Fibroblast of lung (primary cell): ENCODE measurements at regions not wholly inside any gene's neighbourhood (a gene's known extent, or its start where the extent isn't known, plus 50 kb on each side); places are given as distances from the start of the nearest gene placed in this dataset.

Experiments used
- DNase-seq, 2 donors: peaks; one replicate each; pipeline versions ENCODE4 v3.0.0 to v3.0.0-alpha.2; 2010; ENCODE audit warnings: low read depth in 2 of 2
- H2AFZ ChIP-seq: 2 replicates; pipeline ENCODE4 v1.5.1; 2012; ENCODE audit warnings: low read length, control low read depth, inconsistent platforms
- H3K27ac ChIP-seq: 2 replicates; pipeline ENCODE4 v1.5.1; 2011; ENCODE audit warnings: low read length, control low read depth; ENCODE audit not compliant: insufficient read depth
- H3K27me3 ChIP-seq: 2 replicates; pipeline ENCODE4 v1.5.1; 2011; ENCODE audit warnings: mild to moderate bottlenecking, low read length; ENCODE audit not compliant: control insufficient read depth, insufficient read depth
- H3K36me3 ChIP-seq: 2 replicates; pipeline ENCODE4 v1.5.1; 2011; ENCODE audit warnings: low read length; ENCODE audit not compliant: control insufficient read depth, insufficient read depth
- H3K4me1 ChIP-seq: 2 replicates; pipeline ENCODE4 v1.5.1; 2011; ENCODE audit warnings: low read length; ENCODE audit not compliant: control insufficient read depth, insufficient read depth; ENCODE audit errors: extremely low read depth
- H3K4me2 ChIP-seq: 2 replicates; pipeline ENCODE4 v1.5.1; 2011; ENCODE audit warnings: low read length, control low read depth; ENCODE audit not compliant: insufficient read depth; ENCODE audit errors: extremely low read depth
- H3K4me3 ChIP-seq, 4 experiments: fragments of 200-600 bp in 1 of 4; sonication (generic) in 1 of 4; replicated peaks in 1 of 4; 2 replicates each; pipeline ENCODE4 v1.5.1; 2011 to 2016; ENCODE audit warnings: low read length in 4 of 4, low read depth in 3 of 4, mild to moderate bottlenecking in 3 of 4, control low read depth in 2 of 4, inconsistent platforms in 1 of 4, mixed read lengths in 1 of 4; ENCODE audit not compliant: insufficient read depth in 1 of 4; ENCODE audit errors: control extremely low read depth in 1 of 4
- H3K79me2 ChIP-seq: 2 replicates; pipeline ENCODE4 v1.5.1; 2012; ENCODE audit warnings: mild to moderate bottlenecking, low read length, inconsistent platforms; ENCODE audit not compliant: control insufficient read depth, insufficient read depth
- H3K9ac ChIP-seq: 2 replicates; pipeline ENCODE4 v1.5.1; 2011; ENCODE audit warnings: mild to moderate bottlenecking, low read length, control low read depth; ENCODE audit not compliant: insufficient read depth
- H3K9me3 ChIP-seq: 2 replicates; pipeline ENCODE4 v1.5.1; 2012; ENCODE audit warnings: low read depth, low read length; ENCODE audit not compliant: control insufficient read depth, insufficient read depth
- H4K20me1 ChIP-seq: 2 replicates; pipeline ENCODE4 v1.5.1; 2011; ENCODE audit warnings: low read length; ENCODE audit not compliant: control insufficient read depth, insufficient read depth; ENCODE audit errors: extremely low read depth
- CTCF ChIP-seq, 2 donors: IDR thresholded peaks in 1 of 2; conservative IDR thresholded peaks in 1 of 2; 1 replicate in 1 of 2; 2 replicates in 1 of 2; pipeline ENCODE4 v1.5.1; 2011 to 2012; ENCODE audit warnings: low read length in 2 of 2, control low read depth in 1 of 2, inconsistent platforms in 1 of 2, low read depth in 1 of 2, mild to moderate bottlenecking in 1 of 2
- EZH2 ChIP-seq: IDR thresholded peaks from 2 replicates; pipeline ENCODE4 v1.5.1; 2012; ENCODE audit warnings: low read length, control low read depth, mild to moderate bottlenecking; ENCODE audit errors: missing control alignments

- Histone ChIP-seq H3K4me1 (peaks cover 11% of the 10 kb centered on the region), H3K4me3 (no peak overlapping the region), H3K9ac (no peak overlapping the region), H3K4me2 (no peak overlapping the region), H3K79me2 (no peaks in the 10 kb centered on the region), H3K27me3 (no peaks in the 10 kb centered on the region), H3K27ac (no peak overlapping the region), H4K20me1 (no peaks in the 10 kb centered on the region), H3K36me3 (no peaks in the 10 kb centered on the region), H3K9me3 (no peaks in the 10 kb centered on the region), H2AFZ (no peak overlapping the region)
- TF ChIP-seq EZH2 (no peak), CTCF (conservative IDR thresholded peaks at IDR 0.05 in 1 of 2, IDR thresholded peaks at IDR 0.05 in 1 of 2; ENCODE audit: low read depth in 1 of 2, low read length in 2 of 2) (no peak)
- DNase-seq = no peak
Measured at GRCh38 chr5:74252044-74252443, 388.5 kb downstream of the ENC1 start.

- Histone ChIP-seq H4K20me1 (no peaks in the 10 kb centered on the region), H3K79me2 (no peaks in the 10 kb centered on the region), H3K4me1 (peaks cover 11% of the 10 kb centered on the region), H3K4me2 (peak overlapping the region; percentile 96), H3K9ac (no peak overlapping the region), H3K9me3 (no peaks in the 10 kb centered on the region), H3K36me3 (no peaks in the 10 kb centered on the region), H3K27me3 (no peaks in the 10 kb centered on the region), H3K27ac (peak overlapping the region; percentile 59), H2AFZ (peak overlapping the region; percentile 76), H3K4me3 (no peak overlapping the region)
- TF ChIP-seq EZH2 (no peak), CTCF (conservative IDR thresholded peaks at IDR 0.05 in 1 of 2, IDR thresholded peaks at IDR 0.05 in 1 of 2; ENCODE audit: low read depth in 1 of 2, low read length in 2 of 2) (no peak)
- peak; percentile 86 to 99 for DNase-seq
Measured at GRCh38 chr5:74251141-74252035, 389.1 kb downstream of the ENC1 start.

GRCh38 chr5:74250304-74251102 is 390.0 kb downstream of the ENC1 start:
- no peak for TF ChIP-seq EZH2
- TF ChIP-seq CTCF (conservative IDR thresholded peaks at IDR 0.05 in 1 of 2, IDR thresholded peaks at IDR 0.05 in 1 of 2; ENCODE audit: low read depth in 1 of 2, low read length in 2 of 2) = no peak
- peaks cover 11% of the 10 kb centered on the region for H3K4me1 ChIP-seq
- no peaks in the 10 kb centered on the region for H3K27me3 ChIP-seq
- H4K20me1 ChIP-seq = no peaks in the 10 kb centered on the region
- no peak overlapping the region for H3K9ac ChIP-seq
- no peaks in the 10 kb centered on the region for H3K79me2 ChIP-seq
- peak overlapping the region; percentile 76 for H2AFZ ChIP-seq
- peak overlapping the region; percentile 59 for H3K27ac ChIP-seq
- H3K9me3 ChIP-seq = no peaks in the 10 kb centered on the region
- H3K4me2 ChIP-seq = peak overlapping the region; percentile 65
- H3K4me3 ChIP-seq = no peak overlapping the region
- DNase-seq = no peak
- H3K36me3 ChIP-seq = no peaks in the 10 kb centered on the region
